Mucosa of rectum (tissue), 2 donors: ENCODE measurements at regions not wholly inside any gene's neighbourhood (a gene's known extent, or its start where the extent isn't known, plus 50 kb on each side); places are given as distances from the start of the nearest gene placed in this dataset.

Source experiments
- H3K27ac ChIP-seq, 2 donors: one replicate each; pipeline ENCODE4 v1.7.0; 2013; ENCODE audit warnings: inconsistent platforms in 2 of 2, low read depth in 2 of 2, low read length in 2 of 2
- H3K27me3 ChIP-seq, 2 donors: one replicate each; pipeline ENCODE4 v1.7.0; 2013; ENCODE audit warnings: low read length in 2 of 2; ENCODE audit not compliant: control insufficient read depth in 2 of 2, insufficient read depth in 2 of 2
- H3K36me3 ChIP-seq, 2 donors: one replicate each; pipeline ENCODE4 v1.7.0; 2013; ENCODE audit warnings: low read length in 2 of 2; ENCODE audit not compliant: control insufficient read depth in 2 of 2, insufficient read depth in 2 of 2
- H3K4me1 ChIP-seq, 2 donors: one replicate each; pipeline ENCODE4 v1.7.0; 2013; ENCODE audit warnings: low read length in 2 of 2, mild to moderate bottlenecking in 1 of 2; ENCODE audit not compliant: control insufficient read depth in 2 of 2, insufficient read depth in 2 of 2
- H3K4me3 ChIP-seq, 2 donors: one replicate each; pipeline ENCODE4 v1.7.0; 2013; ENCODE audit warnings: low read length in 2 of 2
- H3K9ac ChIP-seq, 2 donors: one replicate each; pipeline ENCODE4 v1.7.0; 2013; ENCODE audit warnings: low read length in 2 of 2, low read depth in 1 of 2, mild to moderate bottlenecking in 1 of 2
- H3K9me3 ChIP-seq, 2 donors: one replicate each; pipeline ENCODE4 v1.7.0; 2013; ENCODE audit warnings: low read length in 2 of 2; ENCODE audit not compliant: control insufficient read depth in 2 of 2
- donor health status: healthy.
- donor health status: Normal muscosa, but diverticular disease.

DNA sequence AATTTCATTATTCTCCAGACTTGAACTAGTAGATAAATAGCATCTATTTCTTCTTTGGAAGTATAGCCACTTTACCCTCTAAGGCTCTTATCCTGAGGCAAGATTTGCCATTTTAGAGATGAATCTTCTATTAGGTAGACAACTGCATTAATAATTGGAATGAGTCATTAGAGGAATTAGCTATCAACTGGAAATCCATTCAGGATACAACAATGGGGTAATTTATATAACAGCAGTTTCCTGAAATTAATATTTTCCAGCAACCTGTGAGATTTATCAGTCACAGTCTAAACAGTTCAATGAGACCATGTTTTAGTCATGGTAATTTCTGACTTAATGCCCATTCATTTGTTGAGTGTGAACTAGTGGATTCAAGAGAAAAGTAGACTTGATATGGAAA, 928.6 kb upstream of the MBL2 start:
- no peak overlapping the region for H3K27ac ChIP-seq
- H3K9ac ChIP-seq: no peak overlapping the region
- no peaks in the 10 kb centered on the region for H3K27me3 ChIP-seq
- H3K4me1 ChIP-seq: no peaks in the 10 kb centered on the region
- no peaks in the 10 kb centered on the region for H3K9me3 ChIP-seq
- H3K36me3 ChIP-seq: no peaks in the 10 kb centered on the region
- no peak overlapping the region for H3K4me3 ChIP-seq

DNA sequence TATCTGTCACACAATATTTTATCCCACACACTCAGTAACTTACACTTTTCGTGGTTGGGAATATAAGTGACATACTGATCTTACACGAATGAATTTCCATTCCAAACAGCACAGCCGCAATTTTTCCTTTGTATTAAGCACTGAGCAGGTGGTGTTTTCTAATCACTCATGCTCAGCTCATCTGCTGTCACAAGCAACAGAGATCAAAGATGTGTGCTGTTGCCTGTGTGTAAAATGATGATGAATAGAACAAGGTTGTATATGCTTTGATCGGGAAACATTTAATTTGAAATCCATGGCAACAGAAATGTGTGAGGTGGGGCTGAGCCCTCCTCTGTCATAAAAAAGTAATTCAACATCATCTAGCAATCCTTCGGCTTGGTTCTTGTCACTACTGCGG, 927.7 kb upstream of the MBL2 start:
- no peaks in the 10 kb centered on the region for H3K36me3 ChIP-seq
- no peak overlapping the region for H3K4me3 ChIP-seq
- H3K27ac ChIP-seq: no peak overlapping the region
- no peak overlapping the region for H3K9ac ChIP-seq
- no peaks in the 10 kb centered on the region for H3K9me3 ChIP-seq
- H3K4me1 ChIP-seq: no peaks in the 10 kb centered on the region
- H3K27me3 ChIP-seq: no peaks in the 10 kb centered on the region

DNA sequence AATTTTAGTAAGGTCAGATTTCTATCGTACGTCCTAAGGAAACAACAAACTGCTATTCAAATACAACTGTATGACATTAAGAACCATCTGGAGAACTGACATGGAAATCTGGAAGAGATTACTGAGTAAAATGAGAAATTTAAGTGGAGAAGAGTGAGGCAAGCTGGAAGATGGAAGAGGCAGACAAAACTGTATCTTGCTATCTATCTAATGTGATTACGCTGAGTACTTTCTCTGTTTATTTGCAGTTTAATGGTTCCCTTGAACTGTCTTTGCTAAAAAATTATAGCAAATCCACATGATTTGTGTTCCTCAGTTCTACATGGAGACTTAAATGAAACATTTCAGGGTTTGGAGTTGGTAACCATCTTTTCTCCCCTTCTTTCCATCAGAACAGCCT, 927.1 kb upstream of the MBL2 start:
- Histone ChIP-seq H3K9me3 (no peaks in the 10 kb centered on the region), H3K27me3 (no peaks in the 10 kb centered on the region), H3K4me3 (no peak overlapping the region), H3K9ac (no peak overlapping the region), H3K4me1 (no peaks in the 10 kb centered on the region), H3K36me3 (no peaks in the 10 kb centered on the region), H3K27ac (no peak overlapping the region)

DNA sequence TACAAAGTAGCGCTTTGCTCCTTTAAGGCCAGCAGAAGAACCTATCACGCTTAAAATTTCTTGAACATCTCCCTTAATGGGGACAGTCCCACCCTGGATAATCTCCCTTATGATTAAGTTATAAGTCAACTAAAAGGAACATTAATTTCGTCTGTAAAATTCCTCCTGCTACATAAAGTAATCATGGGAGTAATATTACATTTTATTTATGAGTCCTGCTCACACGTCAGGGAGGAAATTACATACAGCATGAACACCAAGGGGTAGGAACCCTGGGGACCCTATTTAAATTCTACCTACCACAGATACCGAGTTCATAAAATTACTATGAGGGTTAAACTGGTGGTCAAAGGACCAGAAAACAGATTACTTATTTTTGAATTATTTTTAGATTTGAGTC, 926.6 kb upstream of the MBL2 start:
- no peaks in the 10 kb centered on the region for H3K36me3 ChIP-seq
- no peak overlapping the region for H3K4me3 ChIP-seq
- no peaks in the 10 kb centered on the region for H3K9me3 ChIP-seq
- no peaks in the 10 kb centered on the region for H3K4me1 ChIP-seq
- no peak overlapping the region for H3K27ac ChIP-seq
- no peak overlapping the region for H3K9ac ChIP-seq
- H3K27me3 ChIP-seq: no peaks in the 10 kb centered on the region

DNA sequence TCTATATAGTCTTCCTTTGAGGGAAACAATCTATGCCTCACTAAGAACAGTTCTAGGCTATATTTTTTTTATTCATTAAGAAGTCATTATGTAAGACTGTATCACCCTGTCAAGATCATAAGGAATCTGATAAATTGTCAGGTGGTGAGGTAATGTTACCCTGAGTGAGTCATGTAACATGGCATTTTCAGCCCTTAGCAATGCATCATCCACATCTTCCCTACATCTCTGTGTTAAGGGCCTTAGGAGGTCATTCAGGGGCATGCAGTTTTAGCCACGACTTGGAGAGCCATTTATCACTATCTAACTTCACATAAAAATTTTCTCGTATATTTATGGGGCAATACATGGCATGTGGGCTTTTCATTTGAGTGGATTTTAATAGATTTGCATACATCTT, 924.5 kb upstream of the MBL2 start:
- no peaks in the 10 kb centered on the region for H3K9me3 ChIP-seq
- no peak overlapping the region for H3K27ac ChIP-seq
- H3K27me3 ChIP-seq: no peaks in the 10 kb centered on the region
- H3K9ac ChIP-seq: no peak overlapping the region
- H3K36me3 ChIP-seq: no peaks in the 10 kb centered on the region
- H3K4me1 ChIP-seq: no peaks in the 10 kb centered on the region
- no peak overlapping the region for H3K4me3 ChIP-seq

DNA sequence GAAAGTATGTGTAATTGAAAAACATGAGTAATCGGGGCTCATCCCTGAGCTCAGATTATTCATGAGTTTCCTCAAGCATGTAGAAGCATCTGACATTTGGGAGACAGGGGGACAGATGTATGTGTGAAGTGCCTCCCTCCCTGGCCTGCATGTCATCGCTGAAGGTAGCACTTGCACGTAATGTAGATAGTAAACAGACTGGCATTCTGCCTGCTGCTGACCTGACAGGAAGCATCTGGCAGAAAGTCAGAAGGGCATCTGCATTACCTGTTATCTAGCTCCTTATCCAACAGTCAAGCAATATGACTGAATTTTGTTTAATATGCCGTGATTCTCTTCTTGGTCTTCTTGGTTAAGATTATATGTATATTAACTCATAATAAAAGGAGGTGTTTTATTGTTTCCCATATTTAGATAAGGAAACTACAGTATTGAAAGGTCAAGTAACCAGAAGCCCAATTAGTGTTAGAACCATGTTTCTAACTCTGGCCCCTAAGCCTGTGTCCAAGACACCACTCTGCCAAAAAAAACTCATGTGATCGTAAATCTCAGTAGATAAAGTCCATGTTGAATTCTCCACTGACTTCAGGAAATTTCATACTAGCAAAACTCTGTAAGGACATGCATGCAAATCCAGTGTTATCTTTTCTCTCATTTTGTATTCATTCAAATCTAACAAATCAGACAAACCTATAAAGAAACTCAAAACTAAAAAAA, 918.1 kb upstream of the MBL2 start:
- no peak overlapping the region for H3K9ac ChIP-seq
- H3K9me3 ChIP-seq: no peaks in the 10 kb centered on the region
- no peak overlapping the region for H3K27ac ChIP-seq
- H3K27me3 ChIP-seq: no peaks in the 10 kb centered on the region
- H3K36me3 ChIP-seq: no peaks in the 10 kb centered on the region
- H3K4me3 ChIP-seq: no peak overlapping the region
- H3K4me1 ChIP-seq: no peaks in the 10 kb centered on the region

DNA sequence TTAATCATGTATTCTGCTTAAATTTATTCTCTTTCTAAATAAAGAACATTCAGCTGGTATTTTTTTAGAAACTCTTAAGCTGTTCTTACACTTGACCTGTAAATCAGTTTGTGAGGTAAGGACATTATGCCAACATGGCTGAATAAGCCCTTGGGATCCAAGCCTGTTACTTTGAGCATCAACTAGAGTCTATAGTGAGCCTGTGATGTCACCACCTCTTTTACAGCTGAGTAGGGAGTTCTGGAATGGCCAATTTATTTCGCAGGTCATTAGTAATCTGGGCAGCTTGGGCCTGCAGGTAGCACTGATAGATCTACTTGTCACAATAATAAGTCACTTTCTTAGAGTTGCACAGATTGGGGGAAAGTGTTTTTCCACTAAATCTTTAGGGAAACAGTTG, 915.2 kb upstream of the MBL2 start:
- Histone ChIP-seq H3K36me3 (no peaks in the 10 kb centered on the region), H3K9me3 (no peaks in the 10 kb centered on the region), H3K27me3 (no peaks in the 10 kb centered on the region), H3K27ac (no peak overlapping the region), H3K4me1 (no peaks in the 10 kb centered on the region), H3K9ac (no peak overlapping the region), H3K4me3 (no peak overlapping the region)

DNA sequence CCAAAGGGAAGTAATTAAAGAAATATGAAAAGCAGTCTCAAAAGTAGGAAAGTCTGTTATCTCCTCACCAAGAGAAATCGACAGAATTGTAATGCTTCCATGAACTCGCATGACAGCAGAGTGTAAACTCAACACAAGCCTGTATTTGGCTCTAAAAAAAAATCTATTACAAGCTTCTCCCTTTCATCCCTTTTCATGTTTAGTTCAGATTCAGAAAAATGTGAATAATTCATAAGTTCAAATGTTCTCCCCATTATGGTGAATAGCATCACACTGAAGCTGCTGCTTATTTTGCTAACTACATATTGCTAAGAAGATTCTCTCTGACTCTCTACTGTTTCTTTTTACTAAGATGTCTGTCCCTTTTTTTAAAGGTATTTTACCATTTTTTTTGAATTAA, 910.3 kb upstream of the MBL2 start:
- Histone ChIP-seq H3K27me3 (no peaks in the 10 kb centered on the region), H3K4me1 (no peaks in the 10 kb centered on the region), H3K27ac (no peak overlapping the region), H3K9ac (no peak overlapping the region), H3K36me3 (no peaks in the 10 kb centered on the region), H3K9me3 (no peaks in the 10 kb centered on the region), H3K4me3 (no peak overlapping the region)

DNA sequence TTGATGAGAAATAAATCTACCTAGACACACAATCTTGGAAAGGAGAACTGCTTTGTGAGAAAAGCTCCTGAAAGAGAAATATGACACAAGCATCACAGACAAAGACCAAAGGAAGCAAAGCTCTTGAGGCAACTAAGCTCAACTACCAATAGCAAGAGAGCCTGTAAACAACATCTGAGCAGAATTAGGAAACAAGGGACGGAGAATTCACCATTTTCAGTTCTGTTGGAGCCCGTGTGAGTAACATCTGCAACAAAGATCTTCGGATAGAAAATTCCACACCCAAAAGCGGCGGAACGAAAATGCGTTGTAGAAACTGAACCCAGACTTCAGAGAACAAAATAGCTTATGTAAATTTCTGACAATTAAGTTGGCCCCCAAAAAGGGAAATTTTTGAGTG, 909.9 kb upstream of the MBL2 start:
- Histone ChIP-seq H3K9me3 (no peaks in the 10 kb centered on the region), H3K36me3 (no peaks in the 10 kb centered on the region), H3K4me1 (no peaks in the 10 kb centered on the region)

DNA sequence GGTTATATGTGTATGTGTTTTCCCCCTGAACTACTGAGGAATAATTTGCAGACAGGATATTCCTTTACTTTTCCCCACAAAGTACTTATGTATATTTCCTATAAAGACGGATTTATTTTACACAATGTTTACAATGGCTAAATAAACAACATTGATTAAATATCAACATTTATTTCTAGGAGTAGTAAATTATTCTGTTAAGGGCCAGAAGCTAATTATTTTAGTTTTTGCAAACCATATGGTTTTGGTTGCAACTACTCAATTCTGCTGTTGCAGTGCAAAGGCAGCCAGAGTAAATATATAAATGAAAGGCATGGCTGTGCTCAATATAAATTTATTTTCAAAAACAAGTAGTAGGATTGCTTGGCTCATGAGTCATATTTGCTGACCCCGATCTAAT, 907.1 kb upstream of the MBL2 start:
- H3K27me3 ChIP-seq: no peaks in the 10 kb centered on the region
- H3K9ac ChIP-seq: no peak overlapping the region
- no peaks in the 10 kb centered on the region for H3K4me1 ChIP-seq
- H3K27ac ChIP-seq: no peak overlapping the region
- H3K36me3 ChIP-seq: no peaks in the 10 kb centered on the region
- no peak overlapping the region for H3K4me3 ChIP-seq
- H3K9me3 ChIP-seq: no peaks in the 10 kb centered on the region

More for the DNA sequence above, 909.9 kb upstream of the MBL2 start:
- no peak overlapping the region for H3K9ac ChIP-seq
- H3K27ac ChIP-seq: no peak overlapping the region
- H3K27me3 ChIP-seq: no peaks in the 10 kb centered on the region
- H3K4me3 ChIP-seq: no peak overlapping the region

DNA sequence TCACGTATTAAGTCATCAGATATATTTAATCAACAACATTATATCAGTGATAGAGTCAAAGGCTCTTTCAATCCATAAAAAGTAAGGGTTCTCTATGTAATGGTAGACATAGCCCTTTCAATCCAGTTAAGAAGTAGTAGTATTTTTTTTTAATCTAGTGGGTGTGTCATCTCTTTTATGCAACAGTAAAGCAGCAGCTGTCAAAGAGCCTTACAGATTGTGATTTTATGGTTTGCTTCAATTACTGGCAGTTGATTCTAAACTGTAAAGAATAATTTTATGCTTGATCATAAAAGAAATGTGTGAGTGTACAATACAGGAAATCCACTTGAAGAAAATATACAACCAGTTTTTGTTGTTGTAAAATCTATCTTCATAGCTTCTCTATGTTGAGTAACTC, 902.6 kb upstream of the MBL2 start:
- Histone ChIP-seq H3K9ac (no peak overlapping the region), H3K4me3 (no peak overlapping the region), H3K4me1 (no peaks in the 10 kb centered on the region), H3K27me3 (no peaks in the 10 kb centered on the region), H3K9me3 (no peaks in the 10 kb centered on the region), H3K27ac (peak overlapping the region in 1 of 2 donors; percentile 22), H3K36me3 (no peaks in the 10 kb centered on the region)
